Upper lobe of left lung (tissue), 4 donors: ENCODE measurements at regions not wholly inside any gene's neighbourhood (a gene's known extent, or its start where the extent isn't known, plus 50 kb on each side); places are given as distances from the start of the nearest gene placed in this dataset.

Experiments used
- POLR2A ChIP-seq, 4 donors: fragments of 450-650 bp; IDR thresholded peaks; one replicate each; pipeline ENCODE4 v1.5.1; 2016 to 2017; ENCODE audit warnings: antibody characterized with exemption in 4 of 4, mild to moderate bottlenecking in 2 of 4
- TF ChIP-seq, protein P1 (sequence below), 6 experiments: fragments of 450-650 bp in 4 of 6; fragments of 200-600 bp in 2 of 6; sonication (generic) in 2 of 6; IDR thresholded peaks; one replicate each; pipeline ENCODE4 v1.5.1; 2016 to 2019; ENCODE audit warnings: antibody characterized with exemption in 6 of 6

DNA sequence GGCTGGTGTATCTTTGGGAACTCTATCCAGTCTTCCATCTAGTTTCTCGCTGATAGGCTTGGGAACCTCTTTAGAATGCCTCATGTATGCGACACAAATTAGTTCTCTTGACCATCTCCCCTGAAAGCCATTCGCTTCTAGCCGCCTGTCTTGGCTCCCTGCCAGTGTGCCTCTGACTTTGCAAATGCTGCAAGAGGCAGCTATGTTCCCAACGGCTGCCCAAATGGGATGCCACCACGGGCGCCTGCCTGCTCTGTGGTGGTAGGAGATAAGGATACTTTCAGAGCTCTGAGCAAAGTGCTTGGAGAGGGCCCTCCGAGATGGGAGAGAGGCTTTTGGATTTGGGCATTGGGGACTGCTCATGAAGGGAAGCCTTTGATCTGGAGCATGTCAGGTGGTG, 77.7 kb upstream of the IGFBP5 start:
- TF ChIP-seq, protein P1, sequence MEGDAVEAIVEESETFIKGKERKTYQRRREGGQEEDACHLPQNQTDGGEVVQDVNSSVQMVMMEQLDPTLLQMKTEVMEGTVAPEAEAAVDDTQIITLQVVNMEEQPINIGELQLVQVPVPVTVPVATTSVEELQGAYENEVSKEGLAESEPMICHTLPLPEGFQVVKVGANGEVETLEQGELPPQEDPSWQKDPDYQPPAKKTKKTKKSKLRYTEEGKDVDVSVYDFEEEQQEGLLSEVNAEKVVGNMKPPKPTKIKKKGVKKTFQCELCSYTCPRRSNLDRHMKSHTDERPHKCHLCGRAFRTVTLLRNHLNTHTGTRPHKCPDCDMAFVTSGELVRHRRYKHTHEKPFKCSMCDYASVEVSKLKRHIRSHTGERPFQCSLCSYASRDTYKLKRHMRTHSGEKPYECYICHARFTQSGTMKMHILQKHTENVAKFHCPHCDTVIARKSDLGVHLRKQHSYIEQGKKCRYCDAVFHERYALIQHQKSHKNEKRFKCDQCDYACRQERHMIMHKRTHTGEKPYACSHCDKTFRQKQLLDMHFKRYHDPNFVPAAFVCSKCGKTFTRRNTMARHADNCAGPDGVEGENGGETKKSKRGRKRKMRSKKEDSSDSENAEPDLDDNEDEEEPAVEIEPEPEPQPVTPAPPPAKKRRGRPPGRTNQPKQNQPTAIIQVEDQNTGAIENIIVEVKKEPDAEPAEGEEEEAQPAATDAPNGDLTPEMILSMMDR (IDR thresholded peaks at IDR 0.05), result no peak
- TF ChIP-seq POLR2A (IDR thresholded peaks at IDR 0.05), result no peak
